KOPT-K1 (cell line): ENCODE measurements at regions not wholly inside any gene's neighbourhood (a gene's known extent, or its start where the extent isn't known, plus 50 kb on each side); places are given as distances from the start of the nearest gene placed in this dataset.
"Not testable (repeated sequence)": the region's sequence is repeated elsewhere in the genome, so short reads cannot be mapped to it uniquely, and the experiment has no call there.

Experiments used
- H3K27ac ChIP-seq: fragments of 200-600 bp; sonication (generic); 2 replicates; pipeline ENCODE4 v1.5.1; 2016; ENCODE audit warnings: antibody characterized with exemption, mild to moderate bottlenecking, low read depth, low read length; ENCODE audit not compliant: poor library complexity, severe bottlenecking
- H3K36me3 ChIP-seq: fragments of 200-600 bp; sonication (generic); 2 replicates; pipeline ENCODE4 v1.5.1; 2017; ENCODE audit warnings: antibody characterized with exemption, mild to moderate bottlenecking, low read length, moderate library complexity; ENCODE audit not compliant: insufficient read depth
- H3K9me3 ChIP-seq: fragments of 200-600 bp; sonication (generic); 2 replicates; pipeline ENCODE4 v1.5.1; 2017; ENCODE audit warnings: antibody characterized with exemption, low read length, mild to moderate bottlenecking; ENCODE audit not compliant: insufficient read depth, poor library complexity, severe bottlenecking

- no peaks in the 10 kb centered on the region for H3K9me3 ChIP-seq
- H3K27ac ChIP-seq = peak overlapping the region; percentile 35
- no peaks in the 10 kb centered on the region for H3K36me3 ChIP-seq
These were observed 126.4 kb downstream of the DUSP6 start for GRCh38 chr12:89225808-89226411.

GRCh38 chr12:89225401-89225800 lies 126.9 kb downstream of the DUSP6 start:
- H3K9me3 ChIP-seq = no peaks in the 10 kb centered on the region
- H3K36me3 ChIP-seq = no peaks in the 10 kb centered on the region
- H3K27ac ChIP-seq = peak overlapping the region; percentile 35

GRCh38 chr12:89222580-89222979 lies 129.7 kb downstream of the DUSP6 start:
- not testable (repeated sequence) for H3K9me3 ChIP-seq, H3K36me3 ChIP-seq
- peak overlapping the region; percentile 31 for H3K27ac ChIP-seq

GRCh38 chr12:89217472-89217871 lies 134.8 kb downstream of the DUSP6 start:
- Histone ChIP-seq H3K27ac (no peak overlapping the region), H3K9me3 (no peaks in the 10 kb centered on the region), H3K36me3 (no peaks in the 10 kb centered on the region)

- Histone ChIP-seq H3K9me3 (no peaks in the 10 kb centered on the region), H3K36me3 (no peaks in the 10 kb centered on the region), H3K27ac (no peak overlapping the region)
These were observed 135.9 kb downstream of the DUSP6 start for GRCh38 chr12:89216211-89216952.

- H3K27ac ChIP-seq = no peak overlapping the region
- H3K36me3 ChIP-seq = no peaks in the 10 kb centered on the region
- H3K9me3 ChIP-seq = no peaks in the 10 kb centered on the region
These were observed 137.1 kb downstream of the DUSP6 start for GRCh38 chr12:89215196-89215595.

- no peaks in the 10 kb centered on the region for H3K36me3 ChIP-seq
- H3K27ac ChIP-seq = no peak overlapping the region
- no peaks in the 10 kb centered on the region for H3K9me3 ChIP-seq
These were observed 138.6 kb downstream of the DUSP6 start for GRCh38 chr12:89213747-89214146.

- H3K27ac ChIP-seq = no peak overlapping the region
- no peaks in the 10 kb centered on the region for H3K9me3 ChIP-seq
- no peaks in the 10 kb centered on the region for H3K36me3 ChIP-seq
These were observed 139.2 kb downstream of the DUSP6 start for GRCh38 chr12:89213139-89213538.

- no peaks in the 10 kb centered on the region for H3K36me3 ChIP-seq
- H3K27ac ChIP-seq = no peak overlapping the region
- H3K9me3 ChIP-seq = no peaks in the 10 kb centered on the region
These were observed 139.9 kb downstream of the DUSP6 start for GRCh38 chr12:89212339-89212771.

- Histone ChIP-seq H3K9me3 (no peaks in the 10 kb centered on the region), H3K36me3 (no peaks in the 10 kb centered on the region), H3K27ac (no peak overlapping the region)
These were observed 140.8 kb downstream of the DUSP6 start for GRCh38 chr12:89211456-89211855.

- no peaks in the 10 kb centered on the region for H3K9me3 ChIP-seq
- H3K27ac ChIP-seq = no peak overlapping the region
- H3K36me3 ChIP-seq = no peaks in the 10 kb centered on the region
These were observed 142.0 kb downstream of the DUSP6 start for GRCh38 chr12:89210277-89210676.

- Histone ChIP-seq H3K36me3 (no peaks in the 10 kb centered on the region), H3K9me3 (no peaks in the 10 kb centered on the region), H3K27ac (no peak overlapping the region)
These were observed 143.6 kb downstream of the DUSP6 start for GRCh38 chr12:89208661-89209096.

- Histone ChIP-seq H3K36me3 (no peaks in the 10 kb centered on the region), H3K27ac (no peak overlapping the region), H3K9me3 (no peaks in the 10 kb centered on the region)
These were observed 145.9 kb downstream of the DUSP6 start for GRCh38 chr12:89206390-89206789.

GRCh38 chr12:89205517-89205916 lies 146.8 kb downstream of the DUSP6 start:
- Histone ChIP-seq H3K9me3 (no peaks in the 10 kb centered on the region), H3K27ac (no peak overlapping the region), H3K36me3 (no peaks in the 10 kb centered on the region)

GRCh38 chr12:89203144-89203543 lies 149.2 kb downstream of the DUSP6 start:
- Histone ChIP-seq H3K9me3 (no peaks in the 10 kb centered on the region), H3K27ac (no peak overlapping the region), H3K36me3 (no peaks in the 10 kb centered on the region)

GRCh38 chr12:89200217-89200616 lies 152.1 kb downstream of the DUSP6 start:
- Histone ChIP-seq H3K9me3 (peaks cover 2% of the 10 kb centered on the region), H3K27ac (no peak overlapping the region), H3K36me3 (no peaks in the 10 kb centered on the region)
